Umbilical cord (tissue), 1 donor: ENCODE measurements at regions not wholly inside any gene's neighbourhood (a gene's known extent, or its start where the extent isn't known, plus 50 kb on each side); places are given as distances from the start of the nearest gene placed in this dataset.
A peak's percentile ranks its signal among the peaks of the same experiment; 100 is the strongest.

Experiments used
- DNase-seq: peaks from one replicate; pipeline ENCODE4 v3.0.0-alpha.2; 2015; ENCODE audit warnings: low spot score

DNA sequence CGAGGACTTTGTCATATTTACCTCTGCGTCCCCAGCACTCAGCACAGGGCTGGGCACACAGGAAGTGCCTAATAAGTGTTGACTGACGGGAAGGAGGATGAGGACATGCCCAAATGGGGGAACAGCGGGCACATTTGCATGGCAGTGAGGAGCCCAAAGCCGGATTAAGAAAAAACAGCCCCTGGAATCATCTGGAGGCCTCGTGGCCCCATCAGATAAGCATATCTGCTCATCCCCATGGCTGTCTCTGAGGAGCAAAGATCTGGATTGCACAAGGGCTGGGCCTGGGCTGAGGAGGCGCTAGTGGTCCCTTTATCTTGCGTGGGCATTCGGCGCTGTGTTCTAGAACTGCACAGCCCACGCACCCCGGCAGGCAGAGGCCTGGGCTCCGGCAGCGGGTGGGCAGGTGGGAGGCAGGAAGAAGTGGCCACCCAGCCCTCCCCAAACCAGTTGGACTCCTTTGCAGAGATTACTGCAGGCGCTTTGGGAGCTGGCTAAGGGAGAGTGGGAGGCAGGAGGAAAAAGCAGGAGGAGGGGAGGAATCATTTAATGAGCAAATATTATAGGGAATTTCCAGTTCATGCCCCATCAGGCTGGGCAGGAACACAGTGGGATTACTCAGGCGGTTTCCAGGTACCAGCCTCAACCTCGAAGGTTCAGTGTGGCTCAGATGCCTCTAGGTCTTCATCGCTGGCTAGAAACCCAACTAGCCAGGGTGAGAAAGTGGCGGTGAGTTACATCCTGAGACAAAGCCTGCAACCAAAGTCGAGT lies 108.1 kb downstream of the CEBPB start:
- DNase-seq = no peak

DNA sequence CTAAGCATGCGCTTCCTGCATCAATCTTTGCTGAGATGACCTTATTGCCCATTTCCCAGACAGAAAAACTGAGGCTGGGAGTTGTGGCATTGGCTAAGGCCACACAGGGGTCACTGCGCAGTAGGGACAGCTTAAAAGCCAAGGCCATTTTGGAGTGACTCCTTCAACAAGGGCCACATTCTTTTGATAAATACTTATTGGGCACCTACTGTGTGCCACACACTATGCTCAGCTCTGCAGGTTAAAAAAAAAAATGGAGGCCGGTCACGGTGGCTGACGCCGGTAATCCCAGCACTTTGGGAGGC lies 108.6 kb downstream of the CEBPB start:
- no peak for DNase-seq

DNA sequence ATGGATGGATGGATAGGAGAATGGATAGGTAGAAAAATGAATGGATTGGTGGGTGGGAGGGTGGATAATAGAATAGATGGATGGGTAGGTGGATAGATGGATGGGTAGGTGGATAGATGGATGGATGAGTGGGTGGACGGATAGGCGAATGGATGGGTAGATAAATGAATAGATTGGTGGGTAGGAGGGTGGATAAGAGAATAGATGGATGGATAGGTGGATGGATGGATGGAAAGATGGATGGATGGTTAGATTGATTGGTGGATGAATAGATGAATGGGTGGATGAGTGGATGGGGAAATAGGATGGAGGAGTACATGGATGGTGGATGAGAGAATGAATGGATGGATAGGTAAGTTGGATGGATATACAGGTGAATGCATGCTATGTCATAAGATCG lies 110.5 kb downstream of the CEBPB start:
- DNase-seq = no peak

DNA sequence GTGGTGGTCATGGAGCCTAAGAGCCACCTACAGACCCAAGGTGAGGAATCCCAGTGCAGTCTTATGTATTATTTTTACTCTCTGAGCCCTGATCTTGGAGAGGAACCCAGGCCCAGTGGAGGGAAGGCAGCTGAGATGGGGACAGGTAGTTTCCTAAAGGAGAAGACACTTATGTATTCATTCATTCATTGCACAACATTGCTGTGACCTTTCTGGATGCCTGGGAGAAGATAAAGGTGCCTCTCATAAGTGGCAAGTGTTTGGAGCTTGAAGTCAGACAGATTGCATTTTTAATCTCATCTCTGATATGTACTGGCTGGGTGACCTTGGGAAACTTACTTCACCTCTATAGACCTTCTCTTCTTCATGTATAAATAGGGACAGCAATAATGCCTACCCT lies 111.1 kb downstream of the CEBPB start:
- DNase-seq = no peak

DNA sequence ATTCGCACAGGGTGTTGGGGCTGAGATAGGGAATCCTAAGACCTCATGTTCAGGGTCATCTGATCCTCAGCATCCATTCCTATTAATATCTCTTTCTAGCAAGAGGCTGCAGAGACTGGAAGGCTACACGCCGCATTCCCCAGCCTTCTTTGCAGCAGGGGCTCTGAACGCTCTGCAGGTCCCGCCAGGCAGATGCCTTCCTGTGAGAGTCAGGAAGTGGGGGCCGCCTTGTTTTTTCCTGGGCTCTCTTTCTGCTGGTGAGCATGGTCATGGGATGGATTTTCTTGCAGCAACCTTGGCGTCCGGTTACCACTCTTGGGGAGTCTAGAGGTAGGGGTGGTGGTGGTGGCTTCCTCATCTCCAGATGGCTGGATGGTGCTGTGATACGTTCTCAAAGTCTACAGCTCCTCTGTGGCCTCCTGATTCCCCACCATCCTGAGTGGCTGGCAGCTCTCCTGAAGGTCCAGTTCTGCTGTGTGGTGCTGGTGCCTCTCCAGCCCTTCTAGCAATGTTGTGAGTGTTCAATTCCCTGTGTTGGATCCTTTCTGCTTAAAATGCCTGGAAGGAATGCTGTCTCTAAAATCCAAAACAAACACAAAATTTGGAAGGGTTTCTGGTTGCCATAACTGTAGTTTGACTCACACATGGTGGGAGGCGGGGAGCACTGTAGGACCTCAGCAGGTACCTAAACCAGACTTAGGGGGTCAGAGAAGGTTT lies 111.9 kb downstream of the CEBPB start:
- DNase-seq = peak; percentile 59

DNA sequence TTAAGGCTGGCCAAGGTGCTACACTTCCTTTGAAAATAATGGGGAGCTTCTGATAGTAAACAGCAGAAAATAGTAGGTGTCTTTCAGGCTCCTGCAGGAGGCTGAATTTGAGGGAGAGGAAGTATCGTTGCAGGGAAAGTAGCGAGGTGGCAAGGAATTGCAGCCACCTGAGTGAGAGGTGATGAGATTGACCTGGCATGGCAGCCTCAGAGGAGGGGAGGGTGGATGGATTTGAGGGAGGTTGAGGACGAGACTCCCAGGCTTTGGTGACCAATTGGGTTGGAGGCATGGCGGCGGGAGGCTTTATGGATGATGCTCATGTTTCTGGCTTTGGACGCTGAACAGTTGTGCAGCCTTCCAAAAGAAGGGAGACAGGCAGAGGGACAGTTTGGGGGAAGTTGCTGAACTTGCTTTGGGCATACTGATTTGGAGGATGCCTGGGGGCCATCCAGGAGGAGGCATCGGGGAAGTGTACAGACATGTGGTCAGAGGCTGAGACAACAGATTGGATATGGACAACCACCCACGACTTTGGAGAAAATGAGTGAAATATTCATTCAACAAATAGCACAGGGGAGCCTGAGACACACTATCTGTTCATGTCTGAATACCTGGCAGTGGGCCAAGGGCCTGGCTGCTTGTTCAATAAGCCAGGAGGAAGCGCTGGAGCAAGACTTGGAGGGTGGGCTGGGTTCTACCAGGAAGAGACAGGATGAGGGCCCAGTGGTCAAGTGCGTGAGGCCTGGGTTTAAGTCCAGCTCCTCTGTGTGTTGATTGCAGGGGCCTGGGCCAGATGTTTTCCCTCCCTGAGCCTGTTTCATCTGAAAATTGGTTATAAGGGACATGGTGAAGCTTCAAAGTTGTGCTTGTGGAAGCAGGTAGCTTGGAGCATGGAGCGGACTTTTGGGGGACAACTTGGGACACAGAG lies 113.2 kb downstream of the CEBPB start:
- DNase-seq = peak; percentile 91

- peak; percentile 74 for DNase-seq
Measured at GRCh38 chr20:50304501-50304856, 113.8 kb downstream of the CEBPB start.

GRCh38 chr20:50304923-50305635 lies 114.4 kb downstream of the CEBPB start:
- DNase-seq = peak; percentile 95

- no peak for DNase-seq
Measured at GRCh38 chr20:50305636-50306477, 115.2 kb downstream of the CEBPB start.

GRCh38 chr20:50306478-50307423 lies 116.1 kb downstream of the CEBPB start:
- DNase-seq = no peak

GRCh38 chr20:50308166-50308512 lies 117.5 kb downstream of the CEBPB start:
- DNase-seq = no peak

DNA sequence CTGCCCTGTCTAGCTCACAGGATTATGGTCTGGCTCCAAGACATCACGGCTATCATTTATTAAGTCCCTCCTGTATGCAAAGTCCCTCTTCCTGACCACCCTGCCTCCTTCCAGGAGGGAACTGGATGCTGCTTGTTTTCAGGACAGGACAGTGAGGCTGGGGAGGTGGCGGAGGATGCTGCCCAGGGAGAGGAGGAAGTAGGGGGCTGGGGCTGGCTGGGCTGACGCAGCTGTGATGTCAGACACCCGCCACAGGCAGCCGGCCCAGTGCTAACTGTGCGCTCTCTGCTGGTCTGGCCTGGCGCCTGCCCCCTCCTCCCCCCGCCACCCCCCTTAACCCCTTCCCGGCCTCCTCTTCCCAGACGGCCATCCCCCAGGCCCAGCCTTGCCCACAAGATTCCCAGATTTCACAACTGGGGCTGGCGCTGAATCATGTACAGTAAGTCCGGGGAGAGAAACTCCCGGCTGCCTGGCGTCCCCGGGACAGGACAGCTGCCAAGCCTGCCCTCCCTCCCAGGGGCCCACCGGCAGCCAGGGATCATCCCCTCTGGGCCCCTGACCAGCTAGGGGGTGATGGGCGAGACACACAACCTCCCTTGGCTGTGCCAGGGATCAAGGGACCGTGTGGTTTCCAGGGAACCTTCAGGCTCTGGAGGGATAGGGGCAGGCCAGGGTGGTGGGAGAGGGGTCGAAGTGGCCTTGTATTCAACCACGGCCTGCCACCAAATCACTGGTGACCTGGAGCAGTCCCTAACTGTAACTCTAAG lies 118.1 kb downstream of the CEBPB start:
- peak; percentile 97 for DNase-seq

DNA sequence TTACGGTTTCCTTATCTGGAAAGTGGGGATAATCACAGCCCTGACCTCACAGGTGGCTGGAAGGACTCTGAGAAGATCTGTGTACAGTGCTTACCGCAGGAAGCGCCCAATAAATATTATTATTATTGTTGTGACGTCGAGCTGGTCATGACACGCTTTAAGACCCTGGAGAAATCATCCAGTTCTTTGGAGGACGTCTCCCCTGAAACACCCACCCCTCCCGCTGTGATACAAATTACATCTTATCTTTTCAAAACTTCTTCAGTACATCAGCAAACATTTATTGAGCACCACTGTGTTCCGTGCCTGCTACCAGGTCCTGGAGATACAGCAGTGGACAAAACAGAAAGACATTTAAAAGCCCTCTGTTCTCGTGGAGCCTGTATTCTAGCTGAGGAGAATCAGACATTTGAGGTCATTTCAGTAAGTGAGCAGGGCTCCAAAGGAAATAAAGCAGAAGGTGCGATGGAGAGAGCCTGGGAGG lies 118.7 kb downstream of the CEBPB start:
- DNase-seq = peak; percentile 68

GRCh38 chr20:50309764-50310672 lies 119.4 kb downstream of the CEBPB start:
- no peak for DNase-seq

- DNase-seq = no peak
Measured at GRCh38 chr20:50310673-50311051, 120.0 kb downstream of the CEBPB start.

GRCh38 chr20:50311308-50312001 lies 120.8 kb downstream of the CEBPB start:
- DNase-seq = no peak

DNA sequence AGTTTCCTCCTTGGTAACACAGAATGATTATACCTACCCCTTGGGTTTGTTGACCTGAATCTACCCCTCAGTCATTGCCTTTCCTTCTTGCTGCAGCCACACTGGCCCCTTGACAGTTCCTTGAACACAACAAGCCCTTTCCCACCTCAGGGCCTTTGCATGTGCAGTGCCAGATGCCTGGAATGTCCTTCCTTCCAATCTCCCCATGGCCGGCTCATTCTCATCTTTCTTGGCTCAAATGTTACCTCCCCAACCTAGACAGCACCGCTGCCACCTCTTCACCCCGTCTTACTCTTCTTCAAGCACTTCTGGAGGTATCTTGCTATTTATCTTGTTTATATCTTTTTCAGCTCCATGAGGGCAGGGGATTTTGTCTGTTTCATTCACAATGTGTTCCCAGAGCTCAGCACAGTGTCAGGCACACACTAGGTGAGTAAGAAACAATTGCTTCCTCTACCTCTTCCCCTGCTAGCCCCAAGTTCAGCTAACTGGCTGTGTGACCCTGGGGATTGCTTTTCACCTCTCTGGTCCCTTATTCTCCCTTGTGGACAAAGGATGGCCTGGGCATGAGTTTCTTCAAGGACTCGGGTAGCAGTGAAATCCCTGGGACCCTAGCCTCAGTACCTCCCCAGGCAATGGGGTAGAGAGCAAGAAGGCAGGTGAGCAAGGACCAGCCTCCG lies 121.5 kb downstream of the CEBPB start:
- DNase-seq = no peak
